ENCODE measurements at regions not wholly inside any gene's neighbourhood (a gene's known extent, or its start where the extent isn't known, plus 50 kb on each side); places are given as distances from the start of the nearest gene placed in this dataset.

- TF ChIP-seq CTCF (IDR thresholded peaks at IDR 0.05) (no peak), POLR2AphosphoS5 (IDR thresholded peaks at IDR 0.05) (no peak), EP300 (IDR thresholded peaks at IDR 0.05) (no peak), POLR2A (IDR thresholded peaks at IDR 0.05) (no peak)
These were observed 99.1 kb upstream of the DISP3 start for GRCh38 chr1:11379851-11380250.
